ENCODE measurements at regions not wholly inside any gene's neighbourhood (a gene's known extent, or its start where the extent isn't known, plus 50 kb on each side); places are given as distances from the start of the nearest gene placed in this dataset.

DNA sequence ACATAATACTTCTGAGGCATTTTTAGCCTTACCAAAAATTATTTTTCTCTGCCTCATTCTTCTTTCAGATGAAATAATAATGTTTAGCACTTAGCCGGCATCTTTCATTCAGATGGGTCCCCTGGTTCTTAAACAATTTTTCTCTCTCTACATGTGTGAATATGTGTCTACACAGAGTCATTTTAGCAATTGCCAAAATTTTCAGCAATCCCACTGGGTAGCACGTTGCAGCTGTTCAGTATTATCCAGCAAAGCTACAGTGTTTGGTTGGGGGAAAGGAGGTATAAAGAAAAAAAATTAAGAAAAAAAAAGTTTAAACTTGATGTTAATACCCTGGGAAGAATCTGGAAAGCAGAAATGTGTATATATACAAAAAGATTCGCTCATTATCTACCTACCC lies 160.5 kb upstream of the TRHDE start:
- Histone ChIP-seq H3K14ac (replicated peaks; ENCODE audit: low read depth, low read length) (no peak overlapping the region), H3K56ac (ENCODE audit: extremely low read depth, insufficient read depth, low read length) (no peak overlapping the region), H2AK9ac (replicated peaks; ENCODE audit: low read depth, low read length, poor library complexity) (no peak overlapping the region), H3K27me3 (ENCODE audit: control insufficient read depth, insufficient read depth, low read length) (peaks cover 3% of the 10 kb centered on the region; the same call in 1 of the 2 replicates), H3K23ac (ENCODE audit: low read depth, low read length) (no peak overlapping the region), H4K20me1 (ENCODE audit: insufficient read depth, low read length) (no peaks in the 10 kb centered on the region), H2AFZ (replicated peaks; ENCODE audit: low read length, poor library complexity) (no peak overlapping the region), H2BK5ac (ENCODE audit: low read depth, low read length, poor library complexity, severe bottlenecking) (no peak overlapping the region), H2AK5ac (ENCODE audit: low read depth, low read length) (no peak overlapping the region), H3K79me1 (ENCODE audit: low read depth in 1 of 2, low read length in 2 of 2) (no peaks in the 10 kb centered on the region), H3K9me1 (ENCODE audit: insufficient read depth, low read length) (no peaks in the 10 kb centered on the region), H3K9ac (ENCODE audit: low read depth, low read length) (no peak overlapping the region), H3K4me3 (ENCODE audit: insufficient read depth, low read depth, low read length) (no peak overlapping the region), H3K4ac (ENCODE audit: low read depth, low read length) (no peak overlapping the region), H3K4me1 (ENCODE audit: control insufficient read depth, insufficient read depth, low read length) (no peaks in the 10 kb centered on the region), H2BK15ac (ENCODE audit: low read depth, low read length) (no peak overlapping the region), H2BK120ac (ENCODE audit: low read depth, low read length) (no peak overlapping the region), H4K8ac (ENCODE audit: low read depth in 2 of 2, low read length in 2 of 2) (no peak overlapping the region), H3K4me2 (ENCODE audit: low read depth, low read length) (no peak overlapping the region), H3K36me3 (ENCODE audit: control insufficient read depth, insufficient read depth, low read length) (no peaks in the 10 kb centered on the region), H3K9me3 (ENCODE audit: control insufficient read depth, insufficient read depth, low read length) (no peaks in the 10 kb centered on the region), H3K27ac (ENCODE audit: insufficient read depth, low read length) (no peak overlapping the region), H2BK20ac (ENCODE audit: low read depth, low read length) (no peak overlapping the region), H4K5ac (ENCODE audit: low read depth, low read length) (no peak overlapping the region), H4K91ac (ENCODE audit: insufficient read depth, low read depth, low read length) (no peak overlapping the region), H3K18ac (ENCODE audit: low read depth, low read length) (no peak overlapping the region)
- dilution Hi-C loops (cut with HindIII; ENCODE audit: low sequenced_read_pairs, unreplicated experiment) (no loop called here), intact Hi-C loops (cut with micrococcal nuclease) (no loop called here), in situ Hi-C loops (cut with MboI; ENCODE audit: low sequenced_read_pairs) (no loop called here)
- WGBS, 2 experiments (ENCODE audit: extremely low coverage in 2 of 2, insufficient read length in 1 of 2), result no CpG with 5 or more reads among the region's 3 CpGs
- ATAC-seq (ENCODE audit: low read depth), result no peak
- no peak for DNase-seq
- CTCF ChIA-PET, result no interaction called here
- TF ChIP-seq POLR2A (IDR thresholded peaks at IDR 0.05; ENCODE audit: low read depth, low read length) (no peak), FOS (IDR thresholded peaks at IDR 0.05; ENCODE audit: low read depth, low read length) (no peak), RAD21 (IDR thresholded peaks at IDR 0.05; ENCODE audit: low read length) (no peak), MXI1 (IDR thresholded peaks at IDR 0.05; ENCODE audit: borderline replicate concordance, low read depth, low read length) (no peak)
- TF ChIP-seq, protein P1, sequence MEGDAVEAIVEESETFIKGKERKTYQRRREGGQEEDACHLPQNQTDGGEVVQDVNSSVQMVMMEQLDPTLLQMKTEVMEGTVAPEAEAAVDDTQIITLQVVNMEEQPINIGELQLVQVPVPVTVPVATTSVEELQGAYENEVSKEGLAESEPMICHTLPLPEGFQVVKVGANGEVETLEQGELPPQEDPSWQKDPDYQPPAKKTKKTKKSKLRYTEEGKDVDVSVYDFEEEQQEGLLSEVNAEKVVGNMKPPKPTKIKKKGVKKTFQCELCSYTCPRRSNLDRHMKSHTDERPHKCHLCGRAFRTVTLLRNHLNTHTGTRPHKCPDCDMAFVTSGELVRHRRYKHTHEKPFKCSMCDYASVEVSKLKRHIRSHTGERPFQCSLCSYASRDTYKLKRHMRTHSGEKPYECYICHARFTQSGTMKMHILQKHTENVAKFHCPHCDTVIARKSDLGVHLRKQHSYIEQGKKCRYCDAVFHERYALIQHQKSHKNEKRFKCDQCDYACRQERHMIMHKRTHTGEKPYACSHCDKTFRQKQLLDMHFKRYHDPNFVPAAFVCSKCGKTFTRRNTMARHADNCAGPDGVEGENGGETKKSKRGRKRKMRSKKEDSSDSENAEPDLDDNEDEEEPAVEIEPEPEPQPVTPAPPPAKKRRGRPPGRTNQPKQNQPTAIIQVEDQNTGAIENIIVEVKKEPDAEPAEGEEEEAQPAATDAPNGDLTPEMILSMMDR (conservative IDR thresholded peaks at IDR 0.05; ENCODE audit: low read depth, low read length), result no peak
- POLR2A ChIA-PET (ENCODE audit: unreplicated experiment), result no interaction called here
- BruUV-seq (replicated peaks), result no TSS peak
